GM12874 (cell line): ENCODE measurements at regions not wholly inside any gene's neighbourhood (a gene's known extent, or its start where the extent isn't known, plus 50 kb on each side); places are given as distances from the start of the nearest gene placed in this dataset.

Experiments used
- CTCF ChIP-seq: IDR thresholded peaks from 2 replicates; pipeline ENCODE4 v1.5.1; 2011; ENCODE audit warnings: low read depth, mild to moderate bottlenecking, control low read depth, low read length, moderate library complexity; ENCODE audit not compliant: insufficient read depth

- no peak for TF ChIP-seq CTCF
Observed at GRCh38 chr5:158010831-158011230, 151.9 kb upstream of the CLINT1 start.

GRCh38 chr5:158007336-158007735 is 148.4 kb upstream of the CLINT1 start:
- no peak for TF ChIP-seq CTCF

GRCh38 chr5:157999696-158000095 is 140.8 kb upstream of the CLINT1 start:
- no peak for TF ChIP-seq CTCF

GRCh38 chr5:157997991-157998504 is 139.1 kb upstream of the CLINT1 start:
- TF ChIP-seq CTCF, result no peak

- TF ChIP-seq CTCF, result peak; percentile 83
Observed at GRCh38 chr5:157994906-157995519, 136.1 kb upstream of the CLINT1 start.

GRCh38 chr5:157993986-157994691 is 135.2 kb upstream of the CLINT1 start:
- TF ChIP-seq CTCF, result no peak

GRCh38 chr5:157993201-157993600 is 134.3 kb upstream of the CLINT1 start:
- TF ChIP-seq CTCF, result no peak
